Activated CD4-positive, alpha-beta T cell treated with anti-CD3 and anti-CD28 coated beads, Interleukin-2, amount 50 U/mL, for 16 hours (primary cell): ENCODE measurements at regions not wholly inside any gene's neighbourhood (a gene's known extent, or its start where the extent isn't known, plus 50 kb on each side); places are given as distances from the start of the nearest gene placed in this dataset.
"Not testable (repeated sequence)": the region's sequence is repeated elsewhere in the genome, so short reads cannot be mapped to it uniquely, and the experiment has no call there.

Experiments used
- DNase-seq: peaks from one replicate; pipeline ENCODE4 v3.0.0-alpha.2; 2020

- DNase-seq: no peak
Observed at GRCh38 chr6:110558575-110558974, 82.2 kb upstream of the SLC22A16 start.

DNA sequence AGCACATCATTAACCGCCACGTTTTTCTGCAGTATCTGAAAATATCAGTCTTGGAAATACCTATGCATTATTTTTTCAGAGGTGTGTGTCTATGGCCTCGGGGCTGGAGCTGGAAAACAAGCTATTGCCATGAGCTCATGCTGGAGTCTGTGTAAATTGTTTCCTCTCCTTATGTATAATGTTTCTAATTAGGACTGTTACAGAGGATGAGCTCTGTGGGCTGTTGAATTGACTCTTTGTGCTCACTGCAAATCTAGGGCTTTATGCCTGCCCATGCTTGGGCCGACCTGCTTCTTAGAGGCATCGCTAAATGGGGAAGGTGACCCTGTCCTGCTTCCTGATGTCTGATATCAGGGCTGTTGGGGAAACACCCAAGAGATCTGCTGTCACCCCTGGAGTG lies 80.8 kb upstream of the SLC22A16 start:
- DNase-seq: no peak

DNA sequence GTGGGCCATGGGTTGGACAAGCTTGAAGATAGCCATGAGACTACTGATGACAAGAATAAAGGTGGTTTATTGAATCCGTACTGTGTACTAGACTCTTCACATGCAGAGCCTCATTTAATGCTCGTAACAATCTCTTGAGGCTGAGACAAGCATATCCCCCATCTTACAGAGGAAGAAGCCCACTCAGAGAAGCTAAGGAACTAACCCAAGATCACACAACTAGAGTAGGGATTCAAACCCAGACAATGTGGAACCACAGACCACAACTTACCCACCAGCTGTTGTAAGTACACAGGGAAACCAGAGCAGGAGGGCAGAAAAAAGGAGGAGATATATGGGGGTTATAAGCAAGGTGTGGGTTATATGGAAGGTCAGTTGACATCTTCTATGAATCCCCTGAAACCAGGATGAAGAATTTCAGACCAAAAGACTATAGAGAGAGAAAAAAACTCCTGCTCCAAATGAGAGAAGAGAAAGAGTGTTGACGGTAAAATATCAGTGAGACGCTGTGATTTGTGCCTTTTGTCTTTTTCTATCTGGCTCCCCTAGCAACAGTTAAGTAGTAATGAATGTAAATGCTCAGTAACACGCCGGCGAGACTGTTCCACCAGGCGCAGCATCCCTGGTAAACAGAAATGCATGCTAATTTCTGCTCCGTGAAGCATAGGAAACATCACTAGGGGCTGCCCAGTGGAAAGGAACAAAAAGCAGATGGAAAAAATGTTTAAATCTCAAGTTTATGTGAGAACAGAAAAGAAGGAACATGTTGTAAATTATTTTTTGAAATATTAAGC lies 80.1 kb upstream of the SLC22A16 start:
- DNase-seq: no peak

DNA sequence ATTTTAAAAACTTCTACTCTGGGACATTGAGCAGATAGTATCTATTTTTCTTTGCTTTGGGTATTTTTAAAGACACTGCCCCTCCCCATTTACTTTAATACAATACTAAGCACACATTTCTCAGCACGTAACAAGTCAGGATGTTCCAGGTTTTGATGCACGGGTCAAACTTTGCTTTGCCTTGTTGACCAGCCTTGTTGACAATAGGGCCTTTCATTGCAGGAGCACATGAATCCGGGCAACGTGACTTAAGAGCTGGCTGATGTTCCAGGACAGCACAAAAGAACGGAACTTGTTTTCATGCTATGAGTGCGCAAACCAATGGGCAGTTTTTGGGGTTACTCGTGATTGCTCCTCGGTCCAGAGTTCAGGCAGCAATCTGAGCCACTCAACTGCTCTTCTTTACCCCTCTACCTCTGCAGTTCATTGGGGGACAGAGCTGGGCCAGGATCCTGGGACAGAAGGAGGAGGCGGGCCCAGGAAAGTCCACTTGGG lies 78.6 kb upstream of the SLC22A16 start:
- no peak for DNase-seq

DNA sequence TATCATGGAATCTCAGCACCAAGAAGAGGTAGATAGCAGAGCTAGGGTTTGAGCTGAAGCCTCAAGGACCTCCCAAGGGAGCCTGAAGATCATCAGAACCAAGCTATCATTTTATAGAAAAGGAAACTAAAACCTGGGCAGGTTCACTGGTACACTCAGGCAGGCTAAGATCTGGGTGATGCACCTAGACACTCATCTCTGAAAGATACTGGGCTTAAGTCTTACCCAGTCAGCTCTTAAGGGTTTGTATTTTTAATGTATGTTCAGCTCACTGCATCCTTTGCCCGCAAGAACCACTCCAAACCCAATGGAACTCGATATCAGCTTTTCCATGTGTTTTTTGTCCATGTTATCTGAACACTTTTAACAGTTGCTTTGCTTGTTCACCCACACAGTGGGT lies 78.0 kb upstream of the SLC22A16 start:
- no peak for DNase-seq

GRCh38 chr6:110552901-110553641 lies 76.7 kb upstream of the SLC22A16 start:
- no peak for DNase-seq

- DNase-seq: no peak
Observed at GRCh38 chr6:110552076-110552475, 75.7 kb upstream of the SLC22A16 start.

DNA sequence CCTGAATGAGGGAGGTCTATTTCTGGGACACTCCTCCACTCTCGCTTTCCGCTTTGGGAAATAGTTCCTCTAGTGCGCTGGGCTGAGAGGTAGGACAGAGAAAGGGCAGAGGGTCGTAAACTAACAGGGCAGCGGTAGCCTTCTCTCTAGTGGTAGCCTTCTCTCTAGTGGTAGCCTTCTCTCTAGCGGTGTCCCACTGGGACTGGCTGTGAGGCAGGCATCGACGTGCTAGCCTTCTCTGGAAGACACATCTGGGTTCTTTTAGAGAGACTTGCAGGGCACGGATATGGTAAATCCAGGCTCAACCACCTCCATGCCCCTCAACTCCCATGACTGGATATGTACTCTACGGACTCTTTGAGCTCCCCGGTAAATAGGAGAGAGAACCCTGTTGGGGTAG lies 74.7 kb upstream of the SLC22A16 start:
- no peak for DNase-seq

DNA sequence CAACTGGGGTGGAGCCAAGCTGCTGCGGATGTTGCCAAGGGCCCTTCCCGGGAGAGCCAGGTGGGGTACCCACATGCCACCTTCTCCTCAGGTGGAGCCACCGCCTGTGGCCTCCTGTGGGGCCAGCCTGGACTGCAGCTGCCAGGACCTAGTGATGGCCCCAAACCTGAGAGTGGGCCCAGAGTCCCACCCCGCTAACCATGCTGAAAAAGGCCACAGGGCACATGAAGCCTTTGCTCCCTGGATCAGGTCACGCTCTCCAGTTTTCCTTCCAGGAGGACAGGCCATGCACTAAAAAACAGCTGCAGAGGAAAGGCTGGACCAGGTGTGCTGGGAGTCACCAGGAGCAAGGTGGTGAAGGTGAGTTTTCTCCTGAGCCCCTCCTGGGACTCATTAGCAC lies 73.9 kb upstream of the SLC22A16 start:
- no peak for DNase-seq

GRCh38 chr6:110549277-110549676 lies 72.9 kb upstream of the SLC22A16 start:
- DNase-seq: no peak

- no peak for DNase-seq
Observed at GRCh38 chr6:110548110-110548847, 71.9 kb upstream of the SLC22A16 start.

GRCh38 chr6:110547266-110547964 lies 71.0 kb upstream of the SLC22A16 start:
- no peak for DNase-seq

- no peak for DNase-seq
Observed at GRCh38 chr6:110545081-110545872, 68.9 kb upstream of the SLC22A16 start.

DNA sequence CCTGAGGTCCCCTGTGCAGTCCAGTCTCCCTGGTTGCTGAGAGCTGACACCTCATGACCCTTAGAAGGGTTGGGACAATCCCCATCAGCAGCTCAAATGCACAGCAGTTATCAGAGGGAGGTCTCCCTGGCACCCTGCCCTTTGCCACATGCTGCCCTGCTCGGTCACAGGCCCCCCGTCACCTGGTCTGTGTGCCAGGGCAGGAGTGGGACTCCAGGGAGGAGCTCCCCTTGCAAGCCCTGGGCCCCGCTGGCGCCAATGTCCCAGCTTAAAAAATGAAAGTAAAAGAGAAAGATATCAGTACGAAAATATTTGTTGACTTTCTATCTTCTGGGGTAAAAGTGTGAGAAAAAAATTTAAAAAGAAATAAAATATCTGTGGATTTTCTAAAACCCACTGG lies 68.1 kb upstream of the SLC22A16 start:
- no peak for DNase-seq

GRCh38 chr6:110543106-110543505 lies 66.7 kb upstream of the SLC22A16 start:
- DNase-seq: no peak

DNA sequence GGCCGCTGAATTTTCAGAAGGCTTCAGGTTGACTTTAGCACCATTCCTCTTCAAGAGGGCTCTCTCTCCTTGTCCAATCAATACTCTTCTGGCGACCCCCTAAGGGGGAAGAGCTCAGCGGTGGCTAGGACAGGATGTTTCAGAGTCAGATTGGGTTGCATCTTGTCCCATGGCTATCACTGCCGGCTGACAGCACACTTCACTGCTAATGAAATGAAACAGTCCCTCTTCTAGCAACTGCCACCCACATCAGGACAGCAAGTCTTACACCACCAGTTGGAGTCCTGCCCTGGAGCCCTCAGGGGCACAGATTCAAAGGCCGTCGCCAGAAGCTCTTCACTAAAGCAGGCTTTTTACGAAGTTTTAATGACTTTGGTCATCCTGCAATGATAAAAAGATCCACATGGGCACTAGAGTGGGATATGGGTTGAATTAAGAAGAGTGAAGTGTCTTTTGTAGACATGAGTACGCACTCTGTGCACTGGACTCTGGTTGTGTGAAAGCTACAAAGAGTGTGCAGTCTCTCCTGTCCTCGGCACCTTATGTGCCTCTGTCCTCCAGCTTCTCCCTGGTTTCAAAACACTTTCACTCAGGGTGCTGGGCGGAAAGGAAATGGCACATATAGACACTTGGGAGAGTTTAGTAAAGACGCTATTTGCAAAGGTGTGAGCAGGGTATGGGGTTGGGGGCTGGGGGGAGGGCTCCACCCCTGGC lies 66.1 kb upstream of the SLC22A16 start:
- DNase-seq: no peak

- DNase-seq: no peak
Observed at GRCh38 chr6:110541701-110542309, 65.4 kb upstream of the SLC22A16 start.

GRCh38 chr6:110539277-110540019 lies 63.0 kb upstream of the SLC22A16 start:
- not testable (repeated sequence) for DNase-seq

- DNase-seq: no peak
Observed at GRCh38 chr6:110538416-110539160, 62.2 kb upstream of the SLC22A16 start.
